ENCODE measurements at regions not wholly inside any gene's neighbourhood (a gene's known extent, or its start where the extent isn't known, plus 50 kb on each side); places are given as distances from the start of the nearest gene placed in this dataset.

DNA sequence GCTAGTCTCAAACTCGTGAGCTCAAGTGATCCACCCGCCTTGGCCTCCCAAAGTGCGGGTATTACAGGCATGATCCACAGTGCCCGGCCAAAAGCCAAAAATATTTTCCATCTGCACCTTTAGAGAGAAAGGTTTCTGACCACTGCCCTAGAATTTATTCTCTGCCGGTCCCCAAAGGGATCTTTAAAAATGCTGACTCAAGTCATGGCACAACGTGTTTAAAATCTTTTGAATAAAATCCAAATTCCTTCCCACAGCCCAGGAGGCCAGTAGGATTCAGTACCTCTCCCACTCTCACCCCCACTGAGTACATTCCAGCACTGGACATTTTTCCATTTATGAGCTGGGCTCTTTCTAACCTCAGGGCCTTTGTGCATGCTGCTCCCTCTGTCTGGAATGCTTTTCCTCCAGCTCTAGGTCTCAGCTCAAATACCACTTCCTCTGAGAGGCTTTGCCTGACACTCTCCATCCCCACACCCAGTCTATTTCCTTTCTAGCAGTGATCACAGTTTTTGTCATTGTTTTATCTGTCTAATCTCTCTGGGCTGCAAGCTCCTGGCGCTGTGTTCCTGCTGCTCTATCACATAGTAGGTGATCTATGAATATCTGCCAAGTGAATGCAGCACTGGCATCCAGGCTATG, 502.9 kb downstream of the SHQ1 start:
- TF ChIP-seq, protein P1, sequence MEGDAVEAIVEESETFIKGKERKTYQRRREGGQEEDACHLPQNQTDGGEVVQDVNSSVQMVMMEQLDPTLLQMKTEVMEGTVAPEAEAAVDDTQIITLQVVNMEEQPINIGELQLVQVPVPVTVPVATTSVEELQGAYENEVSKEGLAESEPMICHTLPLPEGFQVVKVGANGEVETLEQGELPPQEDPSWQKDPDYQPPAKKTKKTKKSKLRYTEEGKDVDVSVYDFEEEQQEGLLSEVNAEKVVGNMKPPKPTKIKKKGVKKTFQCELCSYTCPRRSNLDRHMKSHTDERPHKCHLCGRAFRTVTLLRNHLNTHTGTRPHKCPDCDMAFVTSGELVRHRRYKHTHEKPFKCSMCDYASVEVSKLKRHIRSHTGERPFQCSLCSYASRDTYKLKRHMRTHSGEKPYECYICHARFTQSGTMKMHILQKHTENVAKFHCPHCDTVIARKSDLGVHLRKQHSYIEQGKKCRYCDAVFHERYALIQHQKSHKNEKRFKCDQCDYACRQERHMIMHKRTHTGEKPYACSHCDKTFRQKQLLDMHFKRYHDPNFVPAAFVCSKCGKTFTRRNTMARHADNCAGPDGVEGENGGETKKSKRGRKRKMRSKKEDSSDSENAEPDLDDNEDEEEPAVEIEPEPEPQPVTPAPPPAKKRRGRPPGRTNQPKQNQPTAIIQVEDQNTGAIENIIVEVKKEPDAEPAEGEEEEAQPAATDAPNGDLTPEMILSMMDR (IDR thresholded peaks at IDR 0.05): no peak
- no peak for TF ChIP-seq EZH2 (IDR thresholded peaks at IDR 0.05)
- no peak for TF ChIP-seq EZH2phosphoT487 (IDR thresholded peaks at IDR 0.05)
